GM12878 (cell line): ENCODE measurements at regions not wholly inside any gene's neighbourhood (a gene's known extent, or its start where the extent isn't known, plus 50 kb on each side); places are given as distances from the start of the nearest gene placed in this dataset.
"Not testable (repeated sequence)": the region's sequence is repeated elsewhere in the genome, so short reads cannot be mapped to it uniquely, and the experiment has no call there.

Experiments
- ATAC-seq: fragments of 200-7000 bp; cut with Tn5 transposase; 3 replicates; pipeline ENCODE4 v1.9.1; 2020; ENCODE audit warnings: mild to moderate bottlenecking, moderate library complexity
- BruUV-seq: library from RNA; stranded (reverse); fragments of 400-500 nt; replicated peaks from 2 replicates; lab custom pipeline; 2021; lab: Mats Ljungman, UMichigan
- CTCF ChIA-PET: fragments of 300-600 bp; sonication (Branson Sonifier 250); formaldehyde crosslinking; extraction: SDS; loops from one replicate; lab custom pipeline; 2021; ENCODE audit warnings: inconsistent platforms; lab: Yijun Ruan, JAX
- POLR2A ChIA-PET: fragments of 350-600 bp; formaldehyde crosslinking; extraction: SDS; loops from one replicate; lab custom pipeline; 2021; ENCODE audit warnings: inconsistent platforms; lab: Charles Lee
- RAD21 ChIA-PET: fragments of 300-600 bp; sonication (Branson Sonifier 250); formaldehyde crosslinking; loops from one replicate; lab custom pipeline; 2023; ENCODE audit warnings: antibody characterized with exemption; ENCODE audit not compliant: unreplicated experiment; lab: Charles Lee
- SMC1A ChIA-PET: fragments of 300-600 bp; sonication (Branson Sonifier 250); formaldehyde crosslinking; loops from one replicate; lab custom pipeline; 2023; ENCODE audit not compliant: unreplicated experiment, uncharacterized antibody; lab: Charles Lee
- DNase-seq: peaks from one replicate; pipeline ENCODE4 v3.0.0-alpha.2; 2011; ENCODE audit warnings: low read depth, low spot score
- FAIRE-seq: peaks from 3 replicates; lab custom pipeline; 2011; peaks lifted over from hg19 to GRCh38; lab: Jason Lieb, UNC
- H2AFZ ChIP-seq: 2 replicates; pipeline ENCODE4 v1.6.0; 2011; ENCODE audit warnings: low read depth, low read length, control low read depth; ENCODE audit not compliant: control insufficient read depth
- H3K27ac ChIP-seq: 2 replicates; pipeline ENCODE4 v1.5.1; 2011; ENCODE audit warnings: control low read depth; ENCODE audit not compliant: control insufficient read depth, insufficient read depth
- H3K27me3 ChIP-seq, 2 experiments: replicated peaks in 1 of 2; 2 replicates each; pipeline versions ENCODE4 v1.6.0 to v1.6.1; 2011; ENCODE audit warnings: low read length in 1 of 2; ENCODE audit not compliant: control insufficient read depth in 2 of 2, insufficient read depth in 2 of 2
- H3K36me3 ChIP-seq, 2 experiments: 2 replicates each; pipeline ENCODE4 v1.5.1; 2011; ENCODE audit warnings: low read length in 1 of 2; ENCODE audit not compliant: control insufficient read depth in 2 of 2, insufficient read depth in 2 of 2
- H3K4me1 ChIP-seq: 2 replicates; pipeline ENCODE4 v1.6.1; 2011; ENCODE audit warnings: mild to moderate bottlenecking, low read length, moderate library complexity, mixed read lengths; ENCODE audit not compliant: control insufficient read depth, insufficient read depth
- H3K4me2 ChIP-seq: 2 replicates; pipeline ENCODE4 v1.6.0; 2011; ENCODE audit warnings: control low read depth; ENCODE audit not compliant: control insufficient read depth, insufficient read depth
- H3K4me3 ChIP-seq: fragments of 200-600 bp; sonication (generic); 2 replicates; pipeline ENCODE4 v1.5.1; 2016
- H3K79me2 ChIP-seq: 2 replicates; pipeline ENCODE4 v1.6.0; 2011; ENCODE audit warnings: low read length; ENCODE audit not compliant: control insufficient read depth, insufficient read depth
- H3K9ac ChIP-seq: 2 replicates; pipeline ENCODE4 v1.8.0; 2011; ENCODE audit warnings: low read length, control low read depth, mixed read lengths; ENCODE audit not compliant: control insufficient read depth, insufficient read depth
- H3K9me3 ChIP-seq: replicated peaks from 3 replicates; pipeline ENCODE4 v1.5.1; 2011; ENCODE audit warnings: mild to moderate bottlenecking, low read length; ENCODE audit not compliant: control insufficient read depth, insufficient read depth
- H4K20me1 ChIP-seq: 2 replicates; pipeline ENCODE4 v1.6.0; 2011; ENCODE audit not compliant: control insufficient read depth, insufficient read depth
- BCLAF1 ChIP-seq: fragments of 450-650 bp; IDR thresholded peaks from 2 replicates; pipeline ENCODE4 v1.6.1; 2017; ENCODE audit warnings: antibody characterized with exemption, mild to moderate bottlenecking, moderate library complexity
- IRF4 ChIP-seq: IDR thresholded peaks from 2 replicates; pipeline ENCODE4 v1.6.1; 2011; ENCODE audit warnings: low read depth, low read length
- KDM1A ChIP-seq: fragments of 200-600 bp; sonication (generic); IDR thresholded peaks from 2 replicates; pipeline ENCODE4 v1.6.1; 2016; ENCODE audit warnings: borderline replicate concordance
- NFYA ChIP-seq: IDR thresholded peaks from 2 replicates; pipeline ENCODE4 v1.6.1; 2011; ENCODE audit warnings: low read depth, mild to moderate bottlenecking, low read length, improper control_type of control experiment, borderline replicate concordance
- PAX8 ChIP-seq: fragments of 450-650 bp; IDR thresholded peaks from 2 replicates; pipeline ENCODE4 v1.6.1; 2017; ENCODE audit warnings: mild to moderate bottlenecking, moderate library complexity
- PBX3 ChIP-seq: IDR thresholded peaks from 2 replicates; pipeline ENCODE4 v1.6.1; 2011; ENCODE audit warnings: mild to moderate bottlenecking, low read depth, low read length, moderate library complexity; ENCODE audit not compliant: insufficient replicate concordance
- POLR2A ChIP-seq: IDR thresholded peaks from 2 replicates; pipeline ENCODE4 v1.6.1; 2011; ENCODE audit warnings: low read depth, mild to moderate bottlenecking, low read length
- RFX5 ChIP-seq: IDR thresholded peaks from 2 replicates; pipeline ENCODE4 v1.6.1; 2011; ENCODE audit warnings: low read depth, low read length, improper control_type of control experiment
- SREBF2 ChIP-seq: IDR thresholded peaks from 2 replicates; pipeline ENCODE4 v1.6.1; 2012; ENCODE audit warnings: mild to moderate bottlenecking, low read length
- STAT1 ChIP-seq: fragments of 450-650 bp; conservative IDR thresholded peaks from 2 replicates; pipeline ENCODE4 v1.6.1; 2014; ENCODE audit warnings: antibody characterized with exemption, mild to moderate bottlenecking
- YY1 ChIP-seq: IDR thresholded peaks from 2 replicates; pipeline ENCODE4 v1.6.1; 2011; ENCODE audit warnings: low read depth, mild to moderate bottlenecking, low read length
- ZSCAN29 ChIP-seq: fragments of 450-650 bp; IDR thresholded peaks from 2 replicates; pipeline ENCODE4 v1.6.1; 2017; ENCODE audit warnings: mild to moderate bottlenecking, moderate library complexity
- WGBS: methylation state at CpG from one replicate; pipeline ENCODE4 v1.1.6; 2016; ENCODE audit warnings: low lambda C conversion rate; ENCODE audit not compliant: insufficient replicate concordance, insufficient coverage; ENCODE audit errors: missing lambda C conversion rate; 5-methylcytosine and 5-hydroxymethylcytosine counted together
- in situ Hi-C: fragments of 300-500 bp; cut with MboI; formaldehyde crosslinking; loops from 9 replicates; pipeline ENCODE4 v1.14.3; 2018; ENCODE audit warnings: mixed read lengths
- intact Hi-C: fragments of 100-400 bp; cut with micrococcal nuclease; formaldehyde crosslinking; loops from one replicate; pipeline ENCODE4 v1.14.2; 2022; ENCODE audit not compliant: unreplicated experiment
- TF ChIP-seq, protein P1 (sequence below): IDR thresholded peaks from 2 replicates; pipeline ENCODE4 v1.6.1; 2012; ENCODE audit warnings: low read length, inconsistent platforms

DNA sequence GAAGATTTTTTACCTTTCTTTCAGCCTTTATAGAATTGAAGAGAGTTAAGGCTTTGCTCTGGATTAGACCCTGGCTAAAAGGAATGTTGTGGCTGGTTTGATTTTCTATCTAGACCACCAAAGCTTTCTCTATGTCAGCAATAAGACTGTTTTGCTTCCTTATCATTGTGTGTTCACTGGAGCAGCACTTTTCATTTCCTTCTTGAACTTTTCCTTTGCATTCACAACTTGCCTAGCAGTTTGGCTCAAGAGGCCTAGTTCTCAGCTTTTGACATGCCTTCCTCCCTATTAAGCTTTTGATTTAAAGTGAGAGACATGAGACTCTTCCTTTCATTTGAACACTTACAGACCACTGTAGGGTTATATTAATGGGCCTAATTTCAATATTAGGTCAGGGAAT, 64.1 kb upstream of the USP15 start:
- DNase-seq (no peak), ATAC-seq (0 out of 3 replicates have a peak, but pooled peaks have one; percentile 23), FAIRE-seq (no peak)
- Histone ChIP-seq H3K9ac (no peak overlapping the region), H3K4me1 (peaks cover 3% of the 10 kb centered on the region; the same call in 1 of the 2 replicates), H3K27me3 (peaks cover 10 to 15% of the 10 kb centered on the region in 2 experiments), H3K27ac (no peak overlapping the region), H3K9me3 (no peaks in the 10 kb centered on the region), H4K20me1 (no peaks in the 10 kb centered on the region), H3K4me2 (no peak overlapping the region), H3K79me2 (no peaks in the 10 kb centered on the region), H3K36me3 (no peaks in the 10 kb centered on the region), H3K4me3 (no peak overlapping the region), H2AFZ (no peak overlapping the region)
- no TSS peak for BruUV-seq
- in situ Hi-C loops (no loop called here), intact Hi-C loops (no loop called here)
- ChIA-PET RAD21 (interaction anchor here (0.6 to 1.1 kb wide), 2 partner anchors 14 to 331 kb away, joined by 3 read pairs; no protein-coding TSS in a partner anchor), POLR2A (no interaction called here), CTCF (interaction anchor here (0.6 to 1.2 kb wide), 3 partner anchors 11 to 52 kb away, joined by 3 to 6 read pairs (median 5); no protein-coding TSS in a partner anchor), SMC1A (interaction anchor here (0.6 kb wide), 1 partner anchor 411 kb away, joined by 4 read pairs; no protein-coding TSS in a partner anchor)
- no peak for TF ChIP-seq NFYA
- TF ChIP-seq POLR2A, result no peak
- TF ChIP-seq PAX8, result no peak
- TF ChIP-seq, protein P1, sequence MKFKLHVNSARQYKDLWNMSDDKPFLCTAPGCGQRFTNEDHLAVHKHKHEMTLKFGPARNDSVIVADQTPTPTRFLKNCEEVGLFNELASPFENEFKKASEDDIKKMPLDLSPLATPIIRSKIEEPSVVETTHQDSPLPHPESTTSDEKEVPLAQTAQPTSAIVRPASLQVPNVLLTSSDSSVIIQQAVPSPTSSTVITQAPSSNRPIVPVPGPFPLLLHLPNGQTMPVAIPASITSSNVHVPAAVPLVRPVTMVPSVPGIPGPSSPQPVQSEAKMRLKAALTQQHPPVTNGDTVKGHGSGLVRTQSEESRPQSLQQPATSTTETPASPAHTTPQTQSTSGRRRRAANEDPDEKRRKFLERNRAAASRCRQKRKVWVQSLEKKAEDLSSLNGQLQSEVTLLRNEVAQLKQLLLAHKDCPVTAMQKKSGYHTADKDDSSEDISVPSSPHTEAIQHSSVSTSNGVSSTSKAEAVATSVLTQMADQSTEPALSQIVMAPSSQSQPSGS, result no peak
- no peak for TF ChIP-seq STAT1
- no peak for TF ChIP-seq ZSCAN29
- no peak for TF ChIP-seq YY1
- no peak for TF ChIP-seq PBX3
- TF ChIP-seq SREBF2, result no peak
- no peak for TF ChIP-seq IRF4
- TF ChIP-seq BCLAF1, result no peak
- TF ChIP-seq RFX5, result no peak
- no peak for TF ChIP-seq KDM1A

GRCh38 chr12:62202861-62203260, 57.3 kb upstream of the USP15 start:
- H3K4me1 ChIP-seq, in situ Hi-C loops, BruUV-seq, FAIRE-seq, intact Hi-C loops, ATAC-seq, H2AFZ ChIP-seq, DNase-seq, H3K27ac ChIP-seq, H3K79me2 ChIP-seq, H3K4me2 ChIP-seq, H3K9me3 ChIP-seq, H3K4me3 ChIP-seq, H3K9ac ChIP-seq, RAD21 ChIA-PET, H4K20me1 ChIP-seq, H3K27me3 ChIP-seq, POLR2A ChIA-PET, H3K36me3 ChIP-seq: not testable (repeated sequence)
- ChIA-PET CTCF (interaction anchor here (1.4 to 1.9 kb wide), 2 partner anchors 10 kb away, joined by 4 to 6 read pairs; a partner anchor contains a TSS), SMC1A (interaction anchor here (2.4 kb wide), 1 partner anchor 10 kb away, joined by 6 read pairs; a partner anchor contains a TSS)
- WGBS, result 6% methylated on average over 3 of the region's 3 CpGs
